ENCODE measurements at regions not wholly inside any gene's neighbourhood (a gene's known extent, or its start where the extent isn't known, plus 50 kb on each side); places are given as distances from the start of the nearest gene placed in this dataset.

DNA sequence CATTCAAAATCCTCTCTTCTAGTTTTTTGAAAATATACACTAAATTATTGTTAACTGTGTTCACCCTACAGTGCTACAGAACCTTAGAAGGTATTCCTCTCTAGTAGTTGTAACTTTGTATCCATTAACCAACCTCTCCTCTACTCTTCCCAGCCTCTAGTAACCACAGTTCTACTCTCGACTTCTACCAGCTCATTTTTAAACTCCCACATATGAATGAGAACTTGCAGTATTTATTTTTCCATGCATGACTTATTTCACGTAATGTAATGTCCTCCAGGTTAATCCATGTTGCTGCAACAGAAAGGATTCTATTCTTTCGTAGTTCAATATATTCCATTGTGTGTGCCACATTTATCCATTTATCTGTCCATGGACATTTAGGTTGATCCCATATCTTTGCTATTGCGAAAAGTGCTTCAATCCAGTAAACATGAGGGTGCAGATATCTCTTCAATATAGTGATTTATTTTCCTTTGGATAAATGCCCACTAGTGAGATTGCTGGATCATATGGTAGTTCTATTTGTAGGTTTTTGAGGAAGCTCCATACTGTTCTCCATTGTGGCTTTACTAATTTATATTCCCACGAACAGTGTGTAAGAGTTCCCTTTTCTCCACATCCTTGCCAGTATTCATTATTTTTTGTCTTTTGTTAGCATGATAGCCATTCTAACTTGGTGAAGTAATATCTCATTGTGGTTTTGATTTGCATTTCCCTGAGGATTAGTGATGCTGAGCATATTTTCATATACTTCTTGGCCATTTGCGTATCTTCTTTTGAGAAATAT is 113.7 kb upstream of the SMAD3 start:
- ATAC-seq (ENCODE audit: insufficient read depth, low FRiP score) (no peak), DNase-seq (no peak)
- 79 to 85% methylated on average over 6 of the region's 6 CpGs for WGBS, 2 donors
- H3K9me3 ChIP-seq (ENCODE audit: control insufficient read depth in 4 of 4, insufficient read depth in 3 of 4, low read length in 3 of 4) = peaks cover 0 to 2% (median 0%) of the 10 kb centered on the region in 4 donors
- H3K4me3 ChIP-seq = no peak overlapping the region
- H3K36me3 ChIP-seq (ENCODE audit: control insufficient read depth in 4 of 4, insufficient read depth in 4 of 4, low read length in 4 of 4) = no peaks in the 10 kb centered on the region
- H3K27ac ChIP-seq (ENCODE audit: low read depth in 1 of 2, low read length in 1 of 2) = no peak overlapping the region
- TF ChIP-seq, protein P1, sequence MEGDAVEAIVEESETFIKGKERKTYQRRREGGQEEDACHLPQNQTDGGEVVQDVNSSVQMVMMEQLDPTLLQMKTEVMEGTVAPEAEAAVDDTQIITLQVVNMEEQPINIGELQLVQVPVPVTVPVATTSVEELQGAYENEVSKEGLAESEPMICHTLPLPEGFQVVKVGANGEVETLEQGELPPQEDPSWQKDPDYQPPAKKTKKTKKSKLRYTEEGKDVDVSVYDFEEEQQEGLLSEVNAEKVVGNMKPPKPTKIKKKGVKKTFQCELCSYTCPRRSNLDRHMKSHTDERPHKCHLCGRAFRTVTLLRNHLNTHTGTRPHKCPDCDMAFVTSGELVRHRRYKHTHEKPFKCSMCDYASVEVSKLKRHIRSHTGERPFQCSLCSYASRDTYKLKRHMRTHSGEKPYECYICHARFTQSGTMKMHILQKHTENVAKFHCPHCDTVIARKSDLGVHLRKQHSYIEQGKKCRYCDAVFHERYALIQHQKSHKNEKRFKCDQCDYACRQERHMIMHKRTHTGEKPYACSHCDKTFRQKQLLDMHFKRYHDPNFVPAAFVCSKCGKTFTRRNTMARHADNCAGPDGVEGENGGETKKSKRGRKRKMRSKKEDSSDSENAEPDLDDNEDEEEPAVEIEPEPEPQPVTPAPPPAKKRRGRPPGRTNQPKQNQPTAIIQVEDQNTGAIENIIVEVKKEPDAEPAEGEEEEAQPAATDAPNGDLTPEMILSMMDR (IDR thresholded peaks at IDR 0.05; ENCODE audit: control extremely low read depth, extremely low read depth) = no peak
- H3K9ac ChIP-seq (ENCODE audit: insufficient read depth in 1 of 2, low read length in 2 of 2) = no peak overlapping the region
- no peaks in the 10 kb centered on the region for H3K27me3 ChIP-seq (ENCODE audit: control insufficient read depth in 3 of 3, insufficient read depth in 3 of 3, low read length in 2 of 3)
- peaks cover 0 to 1% (median 0%) of the 10 kb centered on the region in 5 donors for H3K4me1 ChIP-seq (ENCODE audit: control insufficient read depth in 5 of 5, insufficient read depth in 5 of 5, low read length in 5 of 5)

GRCh38 chr15:66952756-66953522 is 112.5 kb upstream of the SMAD3 start:
- TF ChIP-seq, protein P1 (IDR thresholded peaks at IDR 0.05; ENCODE audit: control extremely low read depth, extremely low read depth) = no peak
- peaks cover 0 to 1% (median 0%) of the 10 kb centered on the region in 5 donors for H3K4me1 ChIP-seq (ENCODE audit: control insufficient read depth in 5 of 5, insufficient read depth in 5 of 5, low read length in 5 of 5)
- H3K4me3 ChIP-seq = no peak overlapping the region
- H3K27ac ChIP-seq (ENCODE audit: low read depth in 1 of 2, low read length in 1 of 2) = no peak overlapping the region
- ATAC-seq (ENCODE audit: insufficient read depth, low FRiP score) (no peak), DNase-seq (no peak)
- H3K27me3 ChIP-seq (ENCODE audit: control insufficient read depth in 3 of 3, insufficient read depth in 3 of 3, low read length in 2 of 3) = no peaks in the 10 kb centered on the region
- H3K36me3 ChIP-seq (ENCODE audit: control insufficient read depth in 4 of 4, insufficient read depth in 4 of 4, low read length in 4 of 4) = no peaks in the 10 kb centered on the region
- H3K9ac ChIP-seq (ENCODE audit: insufficient read depth in 1 of 2, low read length in 2 of 2) = no peak overlapping the region
- H3K9me3 ChIP-seq (ENCODE audit: control insufficient read depth in 4 of 4, insufficient read depth in 3 of 4, low read length in 3 of 4) = peaks cover 0 to 2% (median 0%) of the 10 kb centered on the region in 4 donors
- WGBS, 2 donors = 89 to 95% methylated on average over 6 of the region's 6 CpGs

- no peak for DNase-seq
- H3K9me3 ChIP-seq (ENCODE audit: control insufficient read depth in 4 of 4, insufficient read depth in 3 of 4, low read length in 3 of 4) = peaks cover 0 to 2% (median 0%) of the 10 kb centered on the region in 4 donors
- no peaks in the 10 kb centered on the region for H3K4me1 ChIP-seq (ENCODE audit: control insufficient read depth in 5 of 5, insufficient read depth in 5 of 5, low read length in 5 of 5)
- no peak overlapping the region for H3K9ac ChIP-seq (ENCODE audit: insufficient read depth in 1 of 2, low read length in 2 of 2)
- H3K4me3 ChIP-seq = no peak overlapping the region
- 86 to 95% methylated on average over 11 of the region's 11 CpGs for WGBS, 2 donors
- no peaks in the 10 kb centered on the region for H3K36me3 ChIP-seq (ENCODE audit: control insufficient read depth in 4 of 4, insufficient read depth in 4 of 4, low read length in 4 of 4)
- H3K27ac ChIP-seq (ENCODE audit: low read depth in 1 of 2, low read length in 1 of 2) = no peak overlapping the region
- ATAC-seq (ENCODE audit: insufficient read depth, low FRiP score) = no peak
- TF ChIP-seq, protein P1 (IDR thresholded peaks at IDR 0.05; ENCODE audit: control extremely low read depth, extremely low read depth) = no peak
- H3K27me3 ChIP-seq (ENCODE audit: control insufficient read depth in 3 of 3, insufficient read depth in 3 of 3, low read length in 2 of 3) = no peaks in the 10 kb centered on the region
Observed at GRCh38 chr15:66953523-66954229, 111.7 kb upstream of the SMAD3 start.
